ENCODE measurements at regions not wholly inside any gene's neighbourhood (a gene's known extent, or its start where the extent isn't known, plus 50 kb on each side); places are given as distances from the start of the nearest gene placed in this dataset.

- TF ChIP-seq POLR2AphosphoS5 (IDR thresholded peaks at IDR 0.05; ENCODE audit: low read depth, low read length) (no peak), POLR2A (IDR thresholded peaks at IDR 0.05; ENCODE audit: low read depth, low read length) (no peak)
Measured at GRCh38 chr1:29962831-29963247, 726.5 kb downstream of the PTPRU start.
